GM19452 (cell line): ENCODE measurements at regions not wholly inside any gene's neighbourhood (a gene's known extent, or its start where the extent isn't known, plus 50 kb on each side); places are given as distances from the start of the nearest gene placed in this dataset.
"Not testable (repeated sequence)": the region's sequence is repeated elsewhere in the genome, so short reads cannot be mapped to it uniquely, and the experiment has no call there.

ENCODE experiments used
- ATAC-seq: cut with Tn5 transposase; IDR thresholded peaks from one replicate; pipeline ENCODE4 v1.9.1; 2021; ENCODE audit not compliant: unreplicated experiment

- ATAC-seq = no peak
Observed at GRCh38 chr5:6081727-6082210, 296.6 kb downstream of the MED10 start.

- no peak for ATAC-seq
Observed at GRCh38 chr5:6080930-6081726, 297.2 kb downstream of the MED10 start.

- ATAC-seq = no peak
Observed at GRCh38 chr5:6080436-6080835, 297.9 kb downstream of the MED10 start.

- no peak for ATAC-seq
Observed at GRCh38 chr5:6078881-6079280, 299.5 kb downstream of the MED10 start.

GRCh38 chr5:6076341-6077239 lies 301.8 kb downstream of the MED10 start:
- ATAC-seq = no peak

GRCh38 chr5:6072488-6072887 lies 305.9 kb downstream of the MED10 start:
- not testable (repeated sequence) for ATAC-seq

- no peak for ATAC-seq
Observed at GRCh38 chr5:6069496-6070185, 308.7 kb downstream of the MED10 start.

GRCh38 chr5:6066016-6066415 lies 312.3 kb downstream of the MED10 start:
- no peak for ATAC-seq

GRCh38 chr5:6059137-6059800 lies 319.1 kb downstream of the MED10 start:
- no peak for ATAC-seq

GRCh38 chr5:6058055-6058715 lies 320.2 kb downstream of the MED10 start:
- no peak for ATAC-seq

GRCh38 chr5:6056280-6056679 lies 322.1 kb downstream of the MED10 start:
- ATAC-seq = no peak

- ATAC-seq = no peak
Observed at GRCh38 chr5:6049662-6050061, 328.7 kb downstream of the MED10 start.

- no peak for ATAC-seq
Observed at GRCh38 chr5:6048746-6049145, 329.6 kb downstream of the MED10 start.

GRCh38 chr5:6046296-6046967 lies 331.9 kb downstream of the MED10 start:
- no peak for ATAC-seq

GRCh38 chr5:6043491-6044310 lies 334.6 kb downstream of the MED10 start:
- ATAC-seq = no peak

- no peak for ATAC-seq
Observed at GRCh38 chr5:6041977-6042550, 336.3 kb downstream of the MED10 start.

GRCh38 chr5:6039111-6039510 lies 339.2 kb downstream of the MED10 start:
- ATAC-seq = no peak

- no peak for ATAC-seq
Observed at GRCh38 chr5:6036006-6036405, 342.3 kb downstream of the MED10 start.
